CD14-positive monocyte (primary cell): ENCODE measurements at regions not wholly inside any gene's neighbourhood (a gene's known extent, or its start where the extent isn't known, plus 50 kb on each side); places are given as distances from the start of the nearest gene placed in this dataset.

Experiments used
- DNase-seq, 3 donors: peaks; one replicate each; pipeline ENCODE4 v3.0.0-alpha.2; 2011 to 2022
- H2AFZ ChIP-seq: 2 replicates; pipeline ENCODE4 v1.6.0; 2012; ENCODE audit warnings: mild to moderate bottlenecking, low read depth, low read length, inconsistent platforms; ENCODE audit not compliant: insufficient read depth, poor library complexity, severe bottlenecking
- H3K27ac ChIP-seq, 2 donors: 1 replicate in 1 of 2; 2 replicates in 1 of 2; pipeline ENCODE4 v1.5.1; 2012 to 2013; ENCODE audit warnings: low read length in 2 of 2, control low read depth in 1 of 2, inconsistent platforms in 1 of 2, low read depth in 1 of 2, mild to moderate bottlenecking in 1 of 2
- H3K27me3 ChIP-seq, 2 donors: one replicate each; pipeline versions ENCODE4 v1.6.0 to v1.6.1; 2011 to 2013; ENCODE audit warnings: low read length in 2 of 2; ENCODE audit not compliant: control insufficient read depth in 2 of 2, insufficient read depth in 2 of 2
- H3K36me3 ChIP-seq, 2 donors: replicated peaks in 1 of 2; 1 replicate in 1 of 2; 2 replicates in 1 of 2; pipeline versions ENCODE4 v1.5.1 to v1.6.1; 2012 to 2013; ENCODE audit warnings: low read length in 2 of 2, control low read depth in 1 of 2, inconsistent platforms in 1 of 2, mild to moderate bottlenecking in 1 of 2; ENCODE audit not compliant: insufficient read depth in 2 of 2, control insufficient read depth in 1 of 2
- H3K4me1 ChIP-seq, 2 donors: 1 replicate in 1 of 2; 2 replicates in 1 of 2; pipeline versions ENCODE4 v1.5.1 to v1.6.1; 2012 to 2013; ENCODE audit warnings: low read length in 2 of 2, control low read depth in 1 of 2, inconsistent platforms in 1 of 2, mild to moderate bottlenecking in 1 of 2, moderate library complexity in 1 of 2; ENCODE audit not compliant: insufficient read depth in 2 of 2, control insufficient read depth in 1 of 2
- H3K4me2 ChIP-seq: replicated peaks from 2 replicates; pipeline ENCODE3; 2012; ENCODE audit warnings: low read length, moderate library complexity, mild to moderate bottlenecking; ENCODE audit not compliant: poor library complexity, severe bottlenecking; ENCODE audit errors: extremely low read depth
- H3K4me3 ChIP-seq, 3 experiments: fragments of 200-600 bp in 1 of 3; sonication (generic) in 1 of 3; replicated peaks in 1 of 3; 1 replicate in 2 of 3; 2 replicates in 1 of 3; pipeline ENCODE4 v1.5.1; 2011 to 2013; ENCODE audit warnings: low read length in 3 of 3, mild to moderate bottlenecking in 3 of 3, control low read depth in 2 of 3, low read depth in 2 of 3, inconsistent platforms in 1 of 3, moderate library complexity in 1 of 3
- H3K79me2 ChIP-seq: 2 replicates; pipeline ENCODE4 v1.6.0; 2012; ENCODE audit warnings: mild to moderate bottlenecking, control low read depth, inconsistent platforms, low read length, moderate library complexity; ENCODE audit not compliant: insufficient read depth
- H3K9ac ChIP-seq: 2 replicates; pipeline ENCODE4 v1.6.0; 2017; ENCODE audit warnings: low read length, mild to moderate bottlenecking; ENCODE audit not compliant: insufficient read depth, poor library complexity, severe bottlenecking
- H3K9me3 ChIP-seq, 2 donors: replicated peaks in 1 of 2; 1 replicate in 1 of 2; 2 replicates in 1 of 2; pipeline versions ENCODE4 v1.5.1 to v1.6.1; 2012 to 2013; ENCODE audit warnings: low read length in 2 of 2, control low read depth in 1 of 2; ENCODE audit not compliant: control insufficient read depth in 1 of 2, insufficient read depth in 1 of 2
- H4K20me1 ChIP-seq: 2 replicates; pipeline ENCODE4 v1.6.0; 2012; ENCODE audit warnings: mild to moderate bottlenecking, low read length, control low read depth, moderate library complexity; ENCODE audit not compliant: insufficient read depth
- H3K27ac Mint-ChIP-seq, 7 donors: one replicate each; pipeline ENCODE4 v1.8.0; 2020; ENCODE audit warnings: mild to moderate bottlenecking in 7 of 7, mixed read lengths in 7 of 7, moderate library complexity in 6 of 7, inconsistent platforms in 2 of 7
- H3K27me3 Mint-ChIP-seq, 3 donors: one replicate each; pipeline ENCODE4 v1.8.0; 2021 to 2022; ENCODE audit warnings: low read depth in 3 of 3, mild to moderate bottlenecking in 3 of 3, mixed read lengths in 3 of 3, moderate library complexity in 3 of 3, inconsistent platforms in 1 of 3
- H3K36me3 Mint-ChIP-seq, 2 donors: one replicate each; pipeline ENCODE4 v1.8.0; 2020; ENCODE audit warnings: mixed read lengths in 2 of 2, inconsistent platforms in 1 of 2, mild to moderate bottlenecking in 1 of 2
- H3K4me1 Mint-ChIP-seq: one replicate; pipeline ENCODE4 v1.8.0; 2020; ENCODE audit warnings: mild to moderate bottlenecking, mixed read lengths
- H3K4me3 Mint-ChIP-seq, 2 donors: one replicate each; pipeline ENCODE4 v1.8.0; 2020; ENCODE audit warnings: mild to moderate bottlenecking in 2 of 2, mixed read lengths in 2 of 2, moderate library complexity in 1 of 2
- H3K9me3 Mint-ChIP-seq, 7 donors: one replicate each; pipeline ENCODE4 v1.8.0; 2020 to 2022; ENCODE audit warnings: mixed read lengths in 7 of 7, mild to moderate bottlenecking in 6 of 7, moderate library complexity in 6 of 7, inconsistent platforms in 2 of 7
- WGBS: methylation state at CpG from one replicate; pipeline ENCODE4 v1.1.5; 2013; ENCODE audit warnings: missing lambda C conversion rate; ENCODE audit not compliant: insufficient coverage; 5-methylcytosine and 5-hydroxymethylcytosine counted together
- intact Hi-C, 2 donors: fragments of 100-400 bp; cut with micrococcal nuclease; formaldehyde crosslinking; loops; one replicate each; pipeline versions ENCODE4 v1.15.0 to v1.15.1; 2023
- TF ChIP-seq, protein P1 (sequence below): fragments of 200-600 bp; IDR thresholded peaks from one replicate; pipeline ENCODE4 v1.8.0; 2022; ENCODE audit warnings: antibody characterized with exemption, mild to moderate bottlenecking

DNA sequence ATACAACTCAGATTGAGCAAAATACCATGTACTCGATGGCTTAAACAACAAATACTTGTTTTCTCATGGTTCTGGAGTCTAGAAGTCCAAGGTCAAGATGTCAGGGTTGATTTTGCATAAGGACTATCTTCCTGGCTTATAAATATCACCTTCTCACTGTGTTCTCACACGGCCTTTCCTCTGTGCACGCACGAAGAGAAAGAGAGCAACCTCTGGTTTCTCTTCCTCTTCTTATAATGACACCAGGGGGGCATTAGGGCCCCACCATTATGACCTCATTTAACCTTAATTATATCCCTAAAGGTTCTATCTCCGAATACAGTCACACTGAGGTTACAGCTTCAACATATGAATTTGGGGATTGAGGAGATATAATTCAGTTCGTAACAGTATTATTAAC is 504.0 kb downstream of the MAGEE1 start:
- Histone ChIP-seq H2AFZ (no peak overlapping the region), H3K4me2 (no peak overlapping the region), H3K9ac (no peak overlapping the region), H3K36me3 (no peaks in the 10 kb centered on the region), H3K27me3 (no peaks in the 10 kb centered on the region), H3K79me2 (no peaks in the 10 kb centered on the region), H4K20me1 (no peaks in the 10 kb centered on the region), H3K27ac (no peak overlapping the region), H3K4me1 (no peaks in the 10 kb centered on the region), H3K9me3 (no peaks in the 10 kb centered on the region), H3K4me3 (no peak overlapping the region)
- peaks cover 2 to 8% (median 4%) of the 10 kb centered on the region in 7 donors for H3K9me3 Mint-ChIP-seq
- TF ChIP-seq, protein P1, sequence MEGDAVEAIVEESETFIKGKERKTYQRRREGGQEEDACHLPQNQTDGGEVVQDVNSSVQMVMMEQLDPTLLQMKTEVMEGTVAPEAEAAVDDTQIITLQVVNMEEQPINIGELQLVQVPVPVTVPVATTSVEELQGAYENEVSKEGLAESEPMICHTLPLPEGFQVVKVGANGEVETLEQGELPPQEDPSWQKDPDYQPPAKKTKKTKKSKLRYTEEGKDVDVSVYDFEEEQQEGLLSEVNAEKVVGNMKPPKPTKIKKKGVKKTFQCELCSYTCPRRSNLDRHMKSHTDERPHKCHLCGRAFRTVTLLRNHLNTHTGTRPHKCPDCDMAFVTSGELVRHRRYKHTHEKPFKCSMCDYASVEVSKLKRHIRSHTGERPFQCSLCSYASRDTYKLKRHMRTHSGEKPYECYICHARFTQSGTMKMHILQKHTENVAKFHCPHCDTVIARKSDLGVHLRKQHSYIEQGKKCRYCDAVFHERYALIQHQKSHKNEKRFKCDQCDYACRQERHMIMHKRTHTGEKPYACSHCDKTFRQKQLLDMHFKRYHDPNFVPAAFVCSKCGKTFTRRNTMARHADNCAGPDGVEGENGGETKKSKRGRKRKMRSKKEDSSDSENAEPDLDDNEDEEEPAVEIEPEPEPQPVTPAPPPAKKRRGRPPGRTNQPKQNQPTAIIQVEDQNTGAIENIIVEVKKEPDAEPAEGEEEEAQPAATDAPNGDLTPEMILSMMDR = no peak
- no peak overlapping the region for H3K4me3 Mint-ChIP-seq
- H3K27ac Mint-ChIP-seq = no peak overlapping the region
- no peak for DNase-seq
- intact Hi-C loops = no loop called here
- no peaks in the 10 kb centered on the region for H3K36me3 Mint-ChIP-seq
- no peaks in the 10 kb centered on the region for H3K27me3 Mint-ChIP-seq
- H3K4me1 Mint-ChIP-seq = no peaks in the 10 kb centered on the region
- WGBS = 58% methylated on average over 2 of the region's 6 CpGs

DNA sequence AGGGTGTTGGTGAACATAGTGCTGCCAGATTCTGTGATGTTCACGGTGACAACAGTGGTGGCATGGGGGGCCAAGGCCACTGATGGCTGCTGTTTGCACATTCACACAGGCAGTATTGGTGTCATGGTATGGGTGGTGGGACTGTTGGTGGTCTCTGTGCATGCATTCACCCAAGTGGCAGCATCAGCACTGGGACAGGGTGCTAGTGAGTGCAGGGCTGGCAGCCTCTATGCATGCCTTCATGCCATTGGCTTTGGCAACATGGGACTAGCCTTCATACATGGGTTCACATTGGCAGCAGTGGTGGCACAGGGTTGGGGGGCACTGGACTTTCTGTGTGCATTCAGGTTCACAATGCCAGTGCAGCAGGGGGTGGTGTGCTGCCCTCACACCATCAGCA is 489.7 kb upstream of the FGF16 start:
- H3K4me2 ChIP-seq = no peak overlapping the region
- 100% methylated on average over 1 of the region's 1 CpG for WGBS
- no peaks in the 10 kb centered on the region for H3K4me1 Mint-ChIP-seq
- peaks cover 0 to 8% of the 10 kb centered on the region in 2 donors for H3K9me3 ChIP-seq
- H3K4me3 ChIP-seq = no peak overlapping the region
- H4K20me1 ChIP-seq = no peaks in the 10 kb centered on the region
- no peak for DNase-seq
- no peak overlapping the region for H2AFZ ChIP-seq
- H3K36me3 ChIP-seq = no peaks in the 10 kb centered on the region
- intact Hi-C loops = no loop called here
- H3K27ac ChIP-seq = no peak overlapping the region
- no peaks in the 10 kb centered on the region for H3K27me3 ChIP-seq
- peaks cover 2 to 20% (median 5%) of the 10 kb centered on the region in 7 donors for H3K9me3 Mint-ChIP-seq
- no peak overlapping the region for H3K4me3 Mint-ChIP-seq
- no peaks in the 10 kb centered on the region for H3K4me1 ChIP-seq
- no peaks in the 10 kb centered on the region for H3K27me3 Mint-ChIP-seq
- no peak overlapping the region for H3K9ac ChIP-seq
- H3K79me2 ChIP-seq = no peaks in the 10 kb centered on the region
- H3K27ac Mint-ChIP-seq = no peak overlapping the region
- H3K36me3 Mint-ChIP-seq = no peaks in the 10 kb centered on the region
- TF ChIP-seq, protein P1 = no peak
